Medulla oblongata (tissue), 1 donor: ENCODE measurements at regions not wholly inside any gene's neighbourhood (a gene's known extent, or its start where the extent isn't known, plus 50 kb on each side); places are given as distances from the start of the nearest gene placed in this dataset.
"Not testable (repeated sequence)": the region's sequence is repeated elsewhere in the genome, so short reads cannot be mapped to it uniquely, and the experiment has no call there.

ENCODE experiments used
- DNase-seq: peaks from one replicate; pipeline ENCODE4 v3.0.0-alpha.2; 2015; ENCODE audit errors: extremely low spot score

GRCh38 chr4:24002330-24002966, 112.6 kb upstream of the PPARGC1A start:
- no peak for DNase-seq

GRCh38 chr4:24001486-24002329, 111.9 kb upstream of the PPARGC1A start:
- DNase-seq: no peak

GRCh38 chr4:24000470-24000831, 110.6 kb upstream of the PPARGC1A start:
- no peak for DNase-seq

- no peak for DNase-seq
These were observed 110.0 kb upstream of the PPARGC1A start for GRCh38 chr4:23999714-24000469.

GRCh38 chr4:23993373-23993772, 103.5 kb upstream of the PPARGC1A start:
- no peak for DNase-seq

- no peak for DNase-seq
These were observed 101.6 kb upstream of the PPARGC1A start for GRCh38 chr4:23991444-23991843.

GRCh38 chr4:23986270-23986669, 96.4 kb upstream of the PPARGC1A start:
- no peak for DNase-seq

- no peak for DNase-seq
These were observed 91.5 kb upstream of the PPARGC1A start for GRCh38 chr4:23981328-23981727.

GRCh38 chr4:23979534-23979933, 89.7 kb upstream of the PPARGC1A start:
- no peak for DNase-seq

GRCh38 chr4:23978002-23978401, 88.2 kb upstream of the PPARGC1A start:
- DNase-seq: no peak

GRCh38 chr4:23976423-23976822, 86.6 kb upstream of the PPARGC1A start:
- no peak for DNase-seq

GRCh38 chr4:23973308-23973855, 83.5 kb upstream of the PPARGC1A start:
- DNase-seq: no peak

- DNase-seq: no peak
These were observed 83.0 kb upstream of the PPARGC1A start for GRCh38 chr4:23972805-23973204.

- DNase-seq: no peak
These were observed 82.3 kb upstream of the PPARGC1A start for GRCh38 chr4:23972187-23972586.

GRCh38 chr4:23970201-23970850, 80.5 kb upstream of the PPARGC1A start:
- DNase-seq: no peak

- DNase-seq: no peak
These were observed 79.8 kb upstream of the PPARGC1A start for GRCh38 chr4:23969635-23970145.

- DNase-seq: no peak
These were observed 77.4 kb upstream of the PPARGC1A start for GRCh38 chr4:23967281-23967680.

GRCh38 chr4:23966725-23967124, 76.9 kb upstream of the PPARGC1A start:
- no peak for DNase-seq

- DNase-seq: no peak
These were observed 72.6 kb upstream of the PPARGC1A start for GRCh38 chr4:23962462-23962861.

- not testable (repeated sequence) for DNase-seq
These were observed 71.5 kb upstream of the PPARGC1A start for GRCh38 chr4:23961395-23961794.

GRCh38 chr4:23959396-23960148, 69.7 kb upstream of the PPARGC1A start:
- DNase-seq: no peak
